ENCODE measurements at regions not wholly inside any gene's neighbourhood (a gene's known extent, or its start where the extent isn't known, plus 50 kb on each side); places are given as distances from the start of the nearest gene placed in this dataset.
"Not testable (repeated sequence)": the region's sequence is repeated elsewhere in the genome, so short reads cannot be mapped to it uniquely, and the experiment has no call there.

DNA sequence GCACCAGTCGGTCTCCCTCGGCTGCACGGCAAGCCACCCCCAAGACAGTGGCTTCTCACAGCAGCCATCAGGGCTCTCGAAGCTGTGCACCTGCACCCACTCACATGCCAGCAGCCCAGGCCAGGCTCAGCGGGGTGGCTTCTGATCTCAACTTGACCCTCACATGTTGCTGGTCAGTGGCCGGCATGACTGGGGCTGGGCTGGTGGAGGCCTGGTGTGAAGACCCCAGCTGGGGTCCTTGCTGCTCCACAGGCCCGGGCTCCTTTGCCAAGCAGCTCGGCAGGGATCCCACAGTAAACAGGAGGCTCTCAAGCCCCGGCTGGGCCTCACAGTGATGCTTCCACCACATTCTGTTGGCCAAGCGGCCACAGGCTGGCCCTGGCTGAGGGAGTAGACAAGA lies 128.2 kb downstream of the BRD1 start:
- TF ChIP-seq, protein P1, sequence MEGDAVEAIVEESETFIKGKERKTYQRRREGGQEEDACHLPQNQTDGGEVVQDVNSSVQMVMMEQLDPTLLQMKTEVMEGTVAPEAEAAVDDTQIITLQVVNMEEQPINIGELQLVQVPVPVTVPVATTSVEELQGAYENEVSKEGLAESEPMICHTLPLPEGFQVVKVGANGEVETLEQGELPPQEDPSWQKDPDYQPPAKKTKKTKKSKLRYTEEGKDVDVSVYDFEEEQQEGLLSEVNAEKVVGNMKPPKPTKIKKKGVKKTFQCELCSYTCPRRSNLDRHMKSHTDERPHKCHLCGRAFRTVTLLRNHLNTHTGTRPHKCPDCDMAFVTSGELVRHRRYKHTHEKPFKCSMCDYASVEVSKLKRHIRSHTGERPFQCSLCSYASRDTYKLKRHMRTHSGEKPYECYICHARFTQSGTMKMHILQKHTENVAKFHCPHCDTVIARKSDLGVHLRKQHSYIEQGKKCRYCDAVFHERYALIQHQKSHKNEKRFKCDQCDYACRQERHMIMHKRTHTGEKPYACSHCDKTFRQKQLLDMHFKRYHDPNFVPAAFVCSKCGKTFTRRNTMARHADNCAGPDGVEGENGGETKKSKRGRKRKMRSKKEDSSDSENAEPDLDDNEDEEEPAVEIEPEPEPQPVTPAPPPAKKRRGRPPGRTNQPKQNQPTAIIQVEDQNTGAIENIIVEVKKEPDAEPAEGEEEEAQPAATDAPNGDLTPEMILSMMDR (IDR thresholded peaks at IDR 0.05; ENCODE audit: borderline replicate concordance, insufficient read depth, low read depth, low read length): no peak

GRCh38 chr22:49698616-49699015 lies 129.1 kb downstream of the BRD1 start:
- not testable (repeated sequence) for H3K4me3 ChIP-seq (ENCODE audit: low read depth, low read length)

More for the DNA sequence above, 128.2 kb downstream of the BRD1 start:
- no peak overlapping the region for H3K4me3 ChIP-seq (ENCODE audit: low read depth, low read length)

DNA sequence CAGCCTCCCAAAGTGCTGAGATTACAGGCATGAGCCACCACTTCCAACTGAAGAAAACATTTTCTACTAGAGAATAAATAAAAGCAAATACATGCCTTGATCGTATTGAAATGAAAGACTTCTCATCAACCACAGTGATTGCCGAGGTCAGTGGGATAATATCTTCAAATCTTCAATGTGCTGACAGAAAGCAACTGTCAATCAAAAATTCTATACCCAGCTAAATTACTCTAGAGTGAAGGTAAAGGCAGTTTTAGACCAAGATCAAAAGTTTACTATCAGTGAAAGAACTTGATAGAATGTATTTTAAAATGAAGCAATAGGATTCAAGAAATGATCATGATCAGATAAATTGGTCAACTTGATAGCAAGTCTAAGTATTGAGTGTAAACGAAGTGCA lies 130.6 kb downstream of the BRD1 start:
- TF ChIP-seq, protein P1 (IDR thresholded peaks at IDR 0.05; ENCODE audit: borderline replicate concordance, insufficient read depth, low read depth, low read length): no peak
- H3K4me3 ChIP-seq (ENCODE audit: low read depth, low read length): no peak overlapping the region

DNA sequence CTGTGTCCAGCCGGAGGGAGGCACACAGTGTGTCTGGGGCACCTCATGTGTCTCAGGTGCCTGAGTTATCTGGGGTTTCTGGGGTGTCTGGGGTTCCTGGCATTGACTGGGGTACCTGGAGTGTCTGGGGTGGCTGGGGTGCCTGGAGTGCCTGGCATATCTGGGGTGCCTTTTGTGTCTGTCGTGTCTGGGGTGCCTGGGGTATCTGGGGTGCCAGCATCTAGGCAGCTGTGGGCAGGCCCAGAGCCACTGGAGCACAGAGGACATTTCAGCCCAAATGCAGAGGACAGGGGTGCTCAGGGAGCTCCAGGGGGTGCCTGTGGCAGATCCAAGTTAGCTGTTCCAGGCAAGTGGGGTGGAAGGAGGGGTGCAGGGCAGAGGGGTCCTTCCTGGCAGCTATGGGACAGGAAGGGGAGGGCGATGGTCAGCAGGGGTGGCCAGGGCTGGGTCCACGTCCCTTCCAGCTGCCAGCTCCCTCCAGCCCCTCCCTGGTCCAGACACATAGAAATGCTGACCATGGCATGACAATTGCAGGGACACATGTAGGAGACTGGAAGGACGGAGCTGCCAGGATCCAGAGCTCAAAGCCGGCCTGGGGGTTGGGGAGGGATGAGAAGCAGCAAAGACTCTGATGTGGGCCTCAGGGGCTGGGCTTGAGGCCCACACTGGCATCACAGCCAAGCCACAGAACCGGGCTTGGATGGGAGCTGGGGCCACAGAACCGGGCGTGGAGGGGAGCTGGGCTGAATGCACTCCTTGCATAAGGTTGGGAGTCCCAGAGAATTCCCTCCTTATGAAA lies 133.0 kb downstream of the BRD1 start:
- TF ChIP-seq, protein P1 (IDR thresholded peaks at IDR 0.05; ENCODE audit: borderline replicate concordance, insufficient read depth, low read depth, low read length): no peak
- H3K4me3 ChIP-seq (ENCODE audit: low read depth, low read length): no peak overlapping the region

DNA sequence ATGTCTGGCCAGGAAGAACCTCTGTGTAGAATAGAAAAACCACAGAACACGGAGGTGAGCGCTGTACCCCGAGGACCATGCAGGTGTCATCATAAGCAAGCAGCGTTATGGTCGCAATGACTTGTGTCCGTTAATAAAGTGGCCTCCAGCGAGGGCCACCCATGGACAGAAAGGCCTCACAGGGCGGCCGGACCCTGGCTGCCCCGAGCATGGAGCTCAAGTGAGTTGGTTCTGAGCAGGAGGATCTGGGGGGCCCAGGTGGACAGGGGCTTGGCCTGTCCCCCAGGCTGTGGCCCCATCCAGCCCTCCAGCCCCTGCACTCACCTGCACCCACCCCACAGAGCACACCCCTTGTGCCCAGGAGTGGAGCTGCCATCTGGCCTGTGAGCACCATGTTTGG lies 133.8 kb downstream of the BRD1 start:
- no peak overlapping the region for H3K4me3 ChIP-seq (ENCODE audit: low read depth, low read length)

DNA sequence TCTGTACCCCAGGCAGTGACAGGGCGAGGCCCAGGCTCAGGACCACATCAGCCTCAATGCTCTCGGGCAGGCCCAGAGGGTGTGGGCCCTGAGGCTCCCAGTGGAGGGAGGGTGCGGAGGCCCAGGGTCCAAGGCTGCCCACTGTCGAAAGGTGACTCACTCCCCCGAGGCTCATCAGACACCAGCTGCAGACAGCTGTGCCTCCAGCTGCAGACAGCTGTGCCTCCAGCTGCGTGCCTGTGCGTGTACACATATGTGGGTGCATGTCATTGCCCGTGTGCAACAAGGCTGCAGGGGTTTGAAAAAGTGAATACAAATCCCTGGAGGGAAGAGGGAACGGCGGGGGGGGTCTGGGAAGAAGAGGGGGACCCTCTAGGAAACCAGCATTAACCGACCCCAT lies 134.3 kb downstream of the BRD1 start:
- TF ChIP-seq, protein P1 (IDR thresholded peaks at IDR 0.05; ENCODE audit: borderline replicate concordance, insufficient read depth, low read depth, low read length): no peak
- no peak overlapping the region for H3K4me3 ChIP-seq (ENCODE audit: low read depth, low read length)

More for the DNA sequence above, 133.8 kb downstream of the BRD1 start:
- TF ChIP-seq, protein P1 (IDR thresholded peaks at IDR 0.05; ENCODE audit: borderline replicate concordance, insufficient read depth, low read depth, low read length): no peak

DNA sequence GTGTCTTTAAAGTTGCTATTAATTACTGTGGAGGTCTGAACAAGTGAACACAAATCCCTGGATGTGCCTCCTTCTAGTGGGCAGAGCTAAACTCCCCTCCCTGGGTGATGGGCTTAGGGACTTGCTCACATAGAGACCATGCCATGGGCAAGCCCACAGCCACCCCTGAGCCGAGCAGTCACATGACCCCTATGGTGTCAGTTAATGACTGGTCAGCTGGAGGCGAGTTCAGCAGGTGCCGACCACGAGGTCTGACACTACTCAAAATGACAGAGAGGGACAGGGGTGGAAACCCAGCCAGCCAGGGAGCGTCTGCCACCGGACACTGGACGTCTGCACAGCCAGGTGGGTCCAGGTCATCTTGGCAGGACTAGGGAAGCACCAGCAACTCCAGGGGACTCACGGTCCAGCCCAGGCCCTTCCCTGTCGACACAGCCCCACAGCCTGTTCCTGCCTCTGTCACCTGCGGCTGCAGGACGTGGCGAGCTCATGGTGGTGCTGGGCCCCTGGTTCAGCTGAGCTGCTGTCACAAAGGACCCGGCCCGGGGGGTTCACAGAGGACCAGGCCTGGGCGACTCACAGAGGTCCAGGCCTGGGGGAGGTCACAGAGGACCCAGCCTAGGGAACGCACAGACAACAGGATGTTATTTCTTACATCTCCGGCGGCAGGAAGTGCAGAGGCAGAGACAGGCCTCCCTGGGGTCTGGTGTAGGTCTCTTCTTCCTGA lies 135.0 kb downstream of the BRD1 start:
- H3K4me3 ChIP-seq (ENCODE audit: low read depth, low read length): no peak overlapping the region

More for the DNA sequence above, 135.0 kb downstream of the BRD1 start:
- TF ChIP-seq, protein P1 (IDR thresholded peaks at IDR 0.05; ENCODE audit: borderline replicate concordance, insufficient read depth, low read depth, low read length): no peak
